ENCODE measurements at regions not wholly inside any gene's neighbourhood (a gene's known extent, or its start where the extent isn't known, plus 50 kb on each side); places are given as distances from the start of the nearest gene placed in this dataset.
"Not testable (repeated sequence)": the region's sequence is repeated elsewhere in the genome, so short reads cannot be mapped to it uniquely, and the experiment has no call there.

- no peak for DNase-seq
Observed at GRCh38 chr10:111267673-111268072, 190.8 kb downstream of the ADRA2A start.

- no peak for DNase-seq
Observed at GRCh38 chr10:111273235-111273634, 196.4 kb downstream of the ADRA2A start.

GRCh38 chr10:111273635-111274034 is 196.8 kb downstream of the ADRA2A start:
- no peak for DNase-seq

GRCh38 chr10:111275091-111275490 is 198.3 kb downstream of the ADRA2A start:
- no peak for DNase-seq

- DNase-seq: no peak
Observed at GRCh38 chr10:111277661-111278060, 200.8 kb downstream of the ADRA2A start.

- no peak for DNase-seq
Observed at GRCh38 chr10:111278266-111278665, 201.4 kb downstream of the ADRA2A start.

GRCh38 chr10:111281516-111281915 is 204.7 kb downstream of the ADRA2A start:
- no peak for DNase-seq

- no peak for DNase-seq
Observed at GRCh38 chr10:111289461-111289860, 212.6 kb downstream of the ADRA2A start.

GRCh38 chr10:111290649-111291048 is 213.8 kb downstream of the ADRA2A start:
- no peak for DNase-seq

- no peak for DNase-seq
Observed at GRCh38 chr10:111295788-111296187, 219.0 kb downstream of the ADRA2A start.

GRCh38 chr10:111297351-111297848 is 220.6 kb downstream of the ADRA2A start:
- no peak for DNase-seq

GRCh38 chr10:111298031-111298430 is 221.2 kb downstream of the ADRA2A start:
- no peak for DNase-seq

- no peak for DNase-seq
Observed at GRCh38 chr10:111299037-111299436, 222.2 kb downstream of the ADRA2A start.

GRCh38 chr10:111303887-111304286 is 227.1 kb downstream of the ADRA2A start:
- no peak for DNase-seq

- no peak for DNase-seq
Observed at GRCh38 chr10:111316722-111317212, 239.9 kb downstream of the ADRA2A start.

GRCh38 chr10:111319866-111320265 is 243.0 kb downstream of the ADRA2A start:
- no peak for DNase-seq

- no peak for DNase-seq
Observed at GRCh38 chr10:111323389-111323966, 246.6 kb downstream of the ADRA2A start.

- DNase-seq: not testable (repeated sequence)
Observed at GRCh38 chr10:111332174-111332573, 255.3 kb downstream of the ADRA2A start.

GRCh38 chr10:111335826-111336225 is 259.0 kb downstream of the ADRA2A start:
- no peak for DNase-seq

- DNase-seq: no peak
Observed at GRCh38 chr10:111338035-111338434, 261.2 kb downstream of the ADRA2A start.

GRCh38 chr10:111338805-111339204 is 262.0 kb downstream of the ADRA2A start:
- DNase-seq: no peak

GRCh38 chr10:111344804-111345203 is 268.0 kb downstream of the ADRA2A start:
- DNase-seq: no peak

- DNase-seq: no peak
Observed at GRCh38 chr10:111347386-111348013, 270.7 kb downstream of the ADRA2A start.

GRCh38 chr10:111348076-111348475 is 271.2 kb downstream of the ADRA2A start:
- no peak for DNase-seq

- no peak for DNase-seq
Observed at GRCh38 chr10:111354859-111355258, 278.0 kb downstream of the ADRA2A start.
